CD4-positive, alpha-beta T cell (primary cell): ENCODE measurements at regions not wholly inside any gene's neighbourhood (a gene's known extent, or its start where the extent isn't known, plus 50 kb on each side); places are given as distances from the start of the nearest gene placed in this dataset.

Experiments
- ATAC-seq: fragments of 200-7000 bp; cut with Tn5 transposase; one replicate; pipeline ENCODE4 v1.10.0; 2022; ENCODE audit warnings: mild to moderate bottlenecking; ENCODE audit not compliant: poor library complexity
- CTCF ChIA-PET: fragments of 350-600 bp; sonication (Branson Sonifier 250); formaldehyde crosslinking; loops from one replicate; lab custom pipeline; 2021; ENCODE audit warnings: antibody characterized with exemption, inconsistent platforms; lab: Charles Lee
- POLR2A ChIA-PET: fragments of 350-600 bp; sonication (Branson Sonifier 250); formaldehyde crosslinking; loops from one replicate; lab custom pipeline; 2021; ENCODE audit warnings: antibody characterized with exemption, inconsistent platforms; lab: Charles Lee
- DNase-seq, 14 experiments: peaks; one replicate each; pipeline ENCODE4 v3.0.0-alpha.2; 2013 to 2020; ENCODE audit warnings: mixed read lengths in 2 of 14
- H3K27ac ChIP-seq, 2 donors: one replicate each; pipeline versions ENCODE4 v1.5.1 to v1.7.0; 2013; ENCODE audit warnings: low read length in 2 of 2, low read depth in 1 of 2, mild to moderate bottlenecking in 1 of 2
- H3K27me3 ChIP-seq, 2 experiments: 1 replicate in 1 of 2; 2 replicates in 1 of 2; pipeline versions ENCODE4 v1.6.1 to v1.7.0; 2013; ENCODE audit warnings: low read length in 2 of 2, control low read depth in 1 of 2, mild to moderate bottlenecking in 1 of 2, moderate library complexity in 1 of 2; ENCODE audit not compliant: insufficient read depth in 2 of 2, control insufficient read depth in 1 of 2
- H3K36me3 ChIP-seq: one replicate; pipeline ENCODE4 v1.6.1; 2013; ENCODE audit warnings: low read length, control low read depth; ENCODE audit not compliant: insufficient read depth
- H3K4me1 ChIP-seq: one replicate; pipeline ENCODE4 v1.6.1; 2013; ENCODE audit warnings: low read length, control low read depth; ENCODE audit not compliant: insufficient read depth
- H3K4me3 ChIP-seq: one replicate; pipeline ENCODE4 v1.5.1; 2013; ENCODE audit warnings: mild to moderate bottlenecking, low read length, moderate library complexity
- H3K9me3 ChIP-seq, 2 experiments: 1 replicate in 1 of 2; 2 replicates in 1 of 2; pipeline versions ENCODE4 v1.6.1 to v1.7.0; 2013; ENCODE audit warnings: low read length in 2 of 2, mild to moderate bottlenecking in 2 of 2, control low read depth in 1 of 2, moderate library complexity in 1 of 2; ENCODE audit not compliant: control insufficient read depth in 1 of 2, insufficient read depth in 1 of 2
- H3K27ac Mint-ChIP-seq: one replicate; pipeline ENCODE4 v1.8.0; 2020; ENCODE audit warnings: mixed read lengths
- H3K27me3 Mint-ChIP-seq: one replicate; pipeline ENCODE4 v1.8.0; 2021; ENCODE audit warnings: mixed read lengths
- H3K36me3 Mint-ChIP-seq: one replicate; pipeline ENCODE4 v1.8.0; 2021; ENCODE audit warnings: low read depth, mixed read lengths
- H3K4me1 Mint-ChIP-seq: one replicate; pipeline ENCODE4 v1.8.0; 2021; ENCODE audit warnings: low read depth, mixed read lengths
- H3K4me3 Mint-ChIP-seq: one replicate; pipeline ENCODE4 v1.8.0; 2020; ENCODE audit warnings: mild to moderate bottlenecking, mixed read lengths
- H3K9me3 Mint-ChIP-seq: one replicate; pipeline ENCODE4 v1.8.0; 2020; ENCODE audit warnings: mixed read lengths
- CTCF ChIP-seq: fragments of 200-600 bp; IDR thresholded peaks from one replicate; pipeline ENCODE4 v1.8.0; 2022; ENCODE audit warnings: antibody characterized with exemption, mild to moderate bottlenecking
- intact Hi-C, 2 experiments: fragments of 100-400 bp; cut with DNase I in 1 of 2; cut with micrococcal nuclease in 1 of 2; formaldehyde crosslinking; loops; one replicate each; pipeline versions ENCODE4 v1.15.1 to v1.9.0; 2023 to 2025; cut with DNase I, micrococcal nuclease

GRCh38 chr20:33908336-33908735 lies 85.4 kb upstream of the RALY start:
- ATAC-seq (no peak), DNase-seq (no peak)
- TF ChIP-seq CTCF: no peak
- intact Hi-C loops: no loop called here
- Histone ChIP-seq H3K27me3 (peaks cover 0 to 4% of the 10 kb centered on the region in 2 experiments), H3K9me3 (no peaks in the 10 kb centered on the region), H3K36me3 (no peaks in the 10 kb centered on the region), H3K27ac (no peak overlapping the region), H3K4me1 (no peaks in the 10 kb centered on the region), H3K4me3 (no peak overlapping the region)
- Mint-ChIP-seq H3K4me1 (no peaks in the 10 kb centered on the region), H3K27ac (no peak overlapping the region), H3K27me3 (peaks cover 5% of the 10 kb centered on the region), H3K4me3 (no peak overlapping the region), H3K36me3 (no peaks in the 10 kb centered on the region), H3K9me3 (no peaks in the 10 kb centered on the region)
- CTCF ChIA-PET: interaction anchor here (0.6 kb wide), 1 partner anchor 13 kb away, joined by 3 read pairs; no protein-coding TSS in a partner anchor
- POLR2A ChIA-PET: no interaction called here

- H3K27me3 ChIP-seq: peaks cover 0 to 4% of the 10 kb centered on the region in 2 experiments
- Mint-ChIP-seq H3K9me3 (no peaks in the 10 kb centered on the region), H3K27me3 (peaks cover 4% of the 10 kb centered on the region), H3K27ac (no peak overlapping the region), H3K36me3 (no peaks in the 10 kb centered on the region), H3K4me1 (no peaks in the 10 kb centered on the region), H3K4me3 (no peak overlapping the region)
- intact Hi-C loops: no loop called here
- ATAC-seq: no peak
- H3K36me3 ChIP-seq: no peaks in the 10 kb centered on the region
- H3K9me3 ChIP-seq: no peaks in the 10 kb centered on the region
- H3K4me1 ChIP-seq: no peaks in the 10 kb centered on the region
- H3K27ac ChIP-seq: no peak overlapping the region
- ChIA-PET CTCF (no interaction called here), POLR2A (no interaction called here)
- no peak for DNase-seq
- no peak for TF ChIP-seq CTCF
- no peak overlapping the region for H3K4me3 ChIP-seq
Measured at GRCh38 chr20:33908868-33909267, 84.8 kb upstream of the RALY start.

- Histone ChIP-seq H3K27me3 (peaks cover 0 to 4% of the 10 kb centered on the region in 2 experiments), H3K27ac (no peak overlapping the region), H3K36me3 (no peaks in the 10 kb centered on the region), H3K4me1 (no peaks in the 10 kb centered on the region), H3K9me3 (no peaks in the 10 kb centered on the region), H3K4me3 (no peak overlapping the region)
- POLR2A ChIA-PET: no interaction called here
- Mint-ChIP-seq H3K9me3 (no peaks in the 10 kb centered on the region), H3K4me3 (no peak overlapping the region), H3K27ac (no peak overlapping the region), H3K4me1 (peaks cover 1% of the 10 kb centered on the region), H3K36me3 (no peaks in the 10 kb centered on the region), H3K27me3 (peaks cover 4% of the 10 kb centered on the region)
- no peak for TF ChIP-seq CTCF
- ATAC-seq (no peak), DNase-seq (no peak)
- CTCF ChIA-PET: no interaction called here
- intact Hi-C loops: no loop called here
Measured at GRCh38 chr20:33909331-33909921, 84.3 kb upstream of the RALY start.
